ENCODE measurements at regions not wholly inside any gene's neighbourhood (a gene's known extent, or its start where the extent isn't known, plus 50 kb on each side); places are given as distances from the start of the nearest gene placed in this dataset.

- no peak overlapping the region for H3K4me3 ChIP-seq
- peak; percentile 54 to 73; a peak in 3 of 6 replicates for ATAC-seq
- no peak for FAIRE-seq
- POLR2A ChIA-PET, result no interaction called here
- peak in 1 of 2 experiments; percentile 6 for DNase-seq (ENCODE audit: low read depth in 1 of 2, low spot score in 1 of 2)
- no peaks in the 10 kb centered on the region for H3K4me1 ChIP-seq
- no peak overlapping the region for H3K27ac ChIP-seq
- TF ChIP-seq HDAC2 (IDR thresholded peaks at IDR 0.05), result no peak
- TF ChIP-seq PHF8 (IDR thresholded peaks at IDR 0.05; ENCODE audit: borderline replicate concordance, low read depth), result no peak
- no peak for TF ChIP-seq EHF (CRISPR knock-in tag; IDR thresholded peaks at IDR 0.05)
- TF ChIP-seq TFCP2L1 (CRISPR knock-in tag; IDR thresholded peaks at IDR 0.05), result no peak
- no peak for TF ChIP-seq JUN (IDR thresholded peaks at IDR 0.05)
- TF ChIP-seq ZNF302 (CRISPR knock-in tag; IDR thresholded peaks at IDR 0.05), result no peak
- no peak for TF ChIP-seq TP53 (CRISPR knock-in tag; IDR thresholded peaks at IDR 0.05)
- no peak for TF ChIP-seq CBX2 (IDR thresholded peaks at IDR 0.05; ENCODE audit: borderline replicate concordance, low read depth)
- no peaks in the 10 kb centered on the region for H3K9me3 ChIP-seq
- H3K4me2 ChIP-seq, result no peak overlapping the region
- 0% methylated on average over 2 of the region's 2 CpGs for WGBS (ENCODE audit: missing lambda C conversion rate)
- CTCF ChIA-PET, result no interaction called here
These were observed 108.0 kb upstream of the LRFN2 start for GRCh38 chr6:40695114-40695513.

- CTCF ChIA-PET, result no interaction called here
- 69% methylated on average over 3 of the region's 3 CpGs for WGBS (ENCODE audit: missing lambda C conversion rate)
- POLR2A ChIA-PET, result no interaction called here
- FAIRE-seq (no peak), DNase-seq (ENCODE audit: low read depth in 1 of 2, low spot score in 1 of 2) (no peak), ATAC-seq (no peak)
- H3K4me2 ChIP-seq, result no peak overlapping the region
- H3K27ac ChIP-seq, result no peak overlapping the region
- H3K4me3 ChIP-seq, result no peak overlapping the region
- TF ChIP-seq CBX2 (IDR thresholded peaks at IDR 0.05; ENCODE audit: borderline replicate concordance, low read depth) (no peak), RARB (CRISPR knock-in tag; IDR thresholded peaks at IDR 0.05) (no peak), RNF2 (IDR thresholded peaks at IDR 0.05; ENCODE audit: borderline replicate concordance, low read depth) (no peak), KDM5A (IDR thresholded peaks at IDR 0.05) (no peak), USF2 (IDR thresholded peaks at IDR 0.05) (no peak), TFCP2L1 (CRISPR knock-in tag; IDR thresholded peaks at IDR 0.05) (no peak), PBX3 (IDR thresholded peaks at IDR 0.05) (no peak), SMC3 (IDR thresholded peaks at IDR 0.05) (no peak), FOSL2 (IDR thresholded peaks at IDR 0.05) (no peak), FOSL2 (CRISPR knock-in tag; IDR thresholded peaks at IDR 0.05) (no peak)
- H3K9me3 ChIP-seq, result no peaks in the 10 kb centered on the region
- H3K4me1 ChIP-seq, result no peaks in the 10 kb centered on the region
These were observed 106.6 kb upstream of the LRFN2 start for GRCh38 chr6:40693768-40694167.

- no peaks in the 10 kb centered on the region for H3K9me3 ChIP-seq
- WGBS (ENCODE audit: missing lambda C conversion rate), result 25% methylated on average over 2 of the region's 2 CpGs
- POLR2A ChIA-PET, result no interaction called here
- no peak for TF ChIP-seq EHMT2 (IDR thresholded peaks at IDR 0.05; ENCODE audit: low read depth)
- TF ChIP-seq CEBPB (IDR thresholded peaks at IDR 0.05), result no peak
- no peak for TF ChIP-seq GATA3 (IDR thresholded peaks at IDR 0.05; ENCODE audit: borderline replicate concordance)
- no peak for TF ChIP-seq FOXS1 (CRISPR knock-in tag; IDR thresholded peaks at IDR 0.05)
- TF ChIP-seq NR3C1 (IDR thresholded peaks at IDR 0.05), result no peak
- H3K4me2 ChIP-seq, result no peak overlapping the region
- FAIRE-seq (no peak), DNase-seq (ENCODE audit: low read depth in 1 of 2, low spot score in 1 of 2) (peak in 1 of 2 experiments; percentile 9), ATAC-seq (no peak)
- H3K4me1 ChIP-seq, result no peaks in the 10 kb centered on the region
- H3K4me3 ChIP-seq, result no peak overlapping the region
- CTCF ChIA-PET, result no interaction called here
- no peak overlapping the region for H3K27ac ChIP-seq
These were observed 105.2 kb upstream of the LRFN2 start for GRCh38 chr6:40692337-40692736.

GRCh38 chr6:40689185-40689584 is 102.0 kb upstream of the LRFN2 start:
- TF ChIP-seq HES2 (IDR thresholded peaks at IDR 0.05) (no peak), PBX3 (IDR thresholded peaks at IDR 0.05) (no peak), ZC3H11A (IDR thresholded peaks at IDR 0.05) (no peak), JUN (IDR thresholded peaks at IDR 0.05) (no peak), FOXS1 (CRISPR knock-in tag; IDR thresholded peaks at IDR 0.05) (no peak), MYC (IDR thresholded peaks at IDR 0.05; ENCODE audit: borderline replicate concordance, low read length) (no peak), HOXB5 (CRISPR knock-in tag; IDR thresholded peaks at IDR 0.05) (no peak), ZSCAN20 (CRISPR knock-in tag; IDR thresholded peaks at IDR 0.05) (no peak), TFCP2L1 (CRISPR knock-in tag; IDR thresholded peaks at IDR 0.05) (no peak), ELK1 (IDR thresholded peaks at IDR 0.05; ENCODE audit: low read depth, low read length) (no peak)
- no peak for DNase-seq (ENCODE audit: low read depth in 1 of 2, low spot score in 1 of 2)
- ATAC-seq, result no peak
- WGBS (ENCODE audit: missing lambda C conversion rate), result 55% methylated on average over 4 of the region's 4 CpGs
- ChIA-PET POLR2A (no interaction called here), CTCF (no interaction called here)
- Histone ChIP-seq H3K4me3 (no peak overlapping the region), H3K4me2 (no peak overlapping the region), H3K9me3 (no peaks in the 10 kb centered on the region), H3K27ac (no peak overlapping the region), H3K4me1 (no peaks in the 10 kb centered on the region)
- FAIRE-seq, result no peak
